ENCODE measurements at regions not wholly inside any gene's neighbourhood (a gene's known extent, or its start where the extent isn't known, plus 50 kb on each side); places are given as distances from the start of the nearest gene placed in this dataset.

DNA sequence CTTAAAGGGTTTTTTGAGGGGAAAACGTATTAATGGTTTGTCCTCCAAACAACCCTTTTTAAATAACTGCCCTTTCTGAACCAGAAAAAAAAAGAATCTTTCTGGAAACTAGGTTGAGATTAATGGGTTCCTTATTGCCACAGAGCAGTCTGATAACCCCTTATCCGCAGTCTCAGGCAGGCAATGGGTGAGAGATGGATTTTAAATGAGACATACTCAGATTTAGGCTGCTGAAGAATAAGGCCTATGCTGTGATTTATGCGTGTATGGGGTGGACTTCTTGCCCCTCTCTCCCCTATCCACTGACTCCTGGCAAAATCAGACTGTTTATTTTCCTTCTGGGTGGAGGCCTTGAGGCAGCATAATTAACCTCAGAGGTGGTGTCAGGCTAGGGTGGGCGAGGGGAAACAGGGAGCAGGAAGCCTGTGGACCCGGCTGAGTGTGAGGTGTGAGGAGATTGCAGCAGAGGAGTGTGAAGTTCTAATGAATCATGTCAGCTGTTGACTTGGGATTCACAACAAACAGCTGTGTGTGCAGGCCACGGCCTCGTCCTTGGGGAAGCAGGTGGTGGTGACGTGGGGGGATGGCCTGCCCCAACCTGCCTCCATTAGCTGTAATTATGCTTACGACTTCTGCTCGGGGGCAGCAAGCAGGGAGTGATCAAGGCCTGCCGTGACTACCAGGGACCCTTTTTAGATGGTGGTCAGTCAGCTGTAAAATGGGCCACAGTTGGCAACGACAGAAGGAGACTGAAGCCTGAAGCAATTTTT, 196.4 kb downstream of the SEMA6A start:
- Histone ChIP-seq H3K4me2 (replicated peaks; ENCODE audit: extremely low read depth, low read length, poor library complexity, severe bottlenecking) (no peak overlapping the region), H3K9me3 (replicated peaks in 1 of 2; ENCODE audit: control insufficient read depth in 1 of 2, insufficient read depth in 1 of 2, low read length in 2 of 2) (no peaks in the 10 kb centered on the region), H3K79me2 (ENCODE audit: insufficient read depth, low read length) (no peaks in the 10 kb centered on the region), H3K27me3 (ENCODE audit: control insufficient read depth in 2 of 2, insufficient read depth in 2 of 2, low read length in 2 of 2) (no peaks in the 10 kb centered on the region), H3K27ac (ENCODE audit: low read depth in 1 of 2, low read length in 2 of 2) (no peak overlapping the region), H2AFZ (ENCODE audit: insufficient read depth, low read depth, low read length, poor library complexity, severe bottlenecking) (no peak overlapping the region), H3K36me3 (replicated peaks in 1 of 2; ENCODE audit: control insufficient read depth in 1 of 2, insufficient read depth in 2 of 2, low read length in 2 of 2) (no peaks in the 10 kb centered on the region), H3K9ac (ENCODE audit: insufficient read depth, low read length, poor library complexity, severe bottlenecking) (no peak overlapping the region), H3K4me3 (replicated peaks in 1 of 3; ENCODE audit: low read depth in 2 of 3, low read length in 3 of 3) (no peak overlapping the region), H4K20me1 (ENCODE audit: insufficient read depth, low read length) (no peaks in the 10 kb centered on the region), H3K4me1 (ENCODE audit: control insufficient read depth in 1 of 2, insufficient read depth in 2 of 2, low read length in 2 of 2) (no peaks in the 10 kb centered on the region)
- no peaks in the 10 kb centered on the region for H3K4me1 Mint-ChIP-seq
- no peak for DNase-seq
- no peak overlapping the region for H3K4me3 Mint-ChIP-seq
- H3K36me3 Mint-ChIP-seq = peaks cover 11 to 19% of the 10 kb centered on the region in 2 donors
- no peak overlapping the region for H3K27ac Mint-ChIP-seq
- intact Hi-C loops (cut with micrococcal nuclease) = no loop called here
- H3K27me3 Mint-ChIP-seq (ENCODE audit: low read depth in 3 of 3) = peaks cover 0 to 1% (median 0%) of the 10 kb centered on the region in 3 donors
- H3K9me3 Mint-ChIP-seq = peaks cover 0 to 3% (median 0%) of the 10 kb centered on the region in 7 donors
- 66% methylated on average over 7 of the region's 12 CpGs for WGBS (ENCODE audit: insufficient coverage)
- TF ChIP-seq, protein P1, sequence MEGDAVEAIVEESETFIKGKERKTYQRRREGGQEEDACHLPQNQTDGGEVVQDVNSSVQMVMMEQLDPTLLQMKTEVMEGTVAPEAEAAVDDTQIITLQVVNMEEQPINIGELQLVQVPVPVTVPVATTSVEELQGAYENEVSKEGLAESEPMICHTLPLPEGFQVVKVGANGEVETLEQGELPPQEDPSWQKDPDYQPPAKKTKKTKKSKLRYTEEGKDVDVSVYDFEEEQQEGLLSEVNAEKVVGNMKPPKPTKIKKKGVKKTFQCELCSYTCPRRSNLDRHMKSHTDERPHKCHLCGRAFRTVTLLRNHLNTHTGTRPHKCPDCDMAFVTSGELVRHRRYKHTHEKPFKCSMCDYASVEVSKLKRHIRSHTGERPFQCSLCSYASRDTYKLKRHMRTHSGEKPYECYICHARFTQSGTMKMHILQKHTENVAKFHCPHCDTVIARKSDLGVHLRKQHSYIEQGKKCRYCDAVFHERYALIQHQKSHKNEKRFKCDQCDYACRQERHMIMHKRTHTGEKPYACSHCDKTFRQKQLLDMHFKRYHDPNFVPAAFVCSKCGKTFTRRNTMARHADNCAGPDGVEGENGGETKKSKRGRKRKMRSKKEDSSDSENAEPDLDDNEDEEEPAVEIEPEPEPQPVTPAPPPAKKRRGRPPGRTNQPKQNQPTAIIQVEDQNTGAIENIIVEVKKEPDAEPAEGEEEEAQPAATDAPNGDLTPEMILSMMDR (IDR thresholded peaks at IDR 0.05) = no peak

DNA sequence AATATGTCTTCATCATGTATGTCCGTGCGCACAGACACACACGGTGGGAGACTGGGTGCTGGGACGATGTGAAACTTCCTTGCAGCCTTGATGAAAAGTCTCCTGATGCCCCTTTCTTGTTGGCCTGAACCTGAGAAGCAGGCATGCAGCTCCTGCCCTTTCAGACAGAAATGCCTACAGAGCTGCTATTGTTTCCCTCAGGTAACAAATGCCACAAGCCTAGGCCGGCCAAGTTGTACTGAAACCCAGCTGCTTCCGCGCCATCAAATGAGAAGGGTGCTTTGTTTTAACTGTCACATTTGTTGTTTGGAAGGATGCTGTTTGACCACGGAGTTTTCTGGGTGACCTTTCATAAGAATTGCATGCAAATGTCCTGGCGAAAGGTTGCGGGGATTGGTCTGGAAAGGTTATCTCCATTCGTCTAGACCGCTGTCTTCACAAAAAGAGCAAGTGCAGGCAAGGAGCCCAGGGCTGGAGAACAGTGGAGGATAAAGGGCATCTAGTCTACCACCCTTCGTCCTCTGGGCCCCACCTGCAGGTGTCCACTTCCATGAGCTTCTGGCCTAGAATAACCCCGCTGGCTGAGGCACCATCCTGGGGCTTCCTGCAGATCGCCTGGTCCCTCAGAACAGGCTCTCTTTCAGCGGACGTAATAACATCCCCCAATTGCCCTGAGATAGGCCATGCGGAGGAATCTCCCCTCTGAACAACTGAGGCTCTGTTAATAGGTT, 197.2 kb downstream of the SEMA6A start:
- Histone ChIP-seq H3K36me3 (replicated peaks in 1 of 2; ENCODE audit: control insufficient read depth in 1 of 2, insufficient read depth in 2 of 2, low read length in 2 of 2) (no peaks in the 10 kb centered on the region), H3K4me3 (replicated peaks in 1 of 3; ENCODE audit: low read depth in 2 of 3, low read length in 3 of 3) (no peak overlapping the region), H3K4me2 (replicated peaks; ENCODE audit: extremely low read depth, low read length, poor library complexity, severe bottlenecking) (no peak overlapping the region), H3K4me1 (ENCODE audit: control insufficient read depth in 1 of 2, insufficient read depth in 2 of 2, low read length in 2 of 2) (peaks cover 0 to 1% of the 10 kb centered on the region in 2 donors), H3K9me3 (replicated peaks in 1 of 2; ENCODE audit: control insufficient read depth in 1 of 2, insufficient read depth in 1 of 2, low read length in 2 of 2) (no peaks in the 10 kb centered on the region), H3K9ac (ENCODE audit: insufficient read depth, low read length, poor library complexity, severe bottlenecking) (no peak overlapping the region), H4K20me1 (ENCODE audit: insufficient read depth, low read length) (no peaks in the 10 kb centered on the region), H3K79me2 (ENCODE audit: insufficient read depth, low read length) (no peaks in the 10 kb centered on the region), H2AFZ (ENCODE audit: insufficient read depth, low read depth, low read length, poor library complexity, severe bottlenecking) (no peak overlapping the region), H3K27ac (ENCODE audit: low read depth in 1 of 2, low read length in 2 of 2) (no peak overlapping the region), H3K27me3 (ENCODE audit: control insufficient read depth in 2 of 2, insufficient read depth in 2 of 2, low read length in 2 of 2) (no peaks in the 10 kb centered on the region)
- Mint-ChIP-seq H3K4me3 (no peak overlapping the region), H3K27ac (no peak overlapping the region), H3K4me1 (peaks cover 2% of the 10 kb centered on the region), H3K9me3 (peaks cover 0 to 3% (median 0%) of the 10 kb centered on the region in 7 donors), H3K36me3 (peaks cover 11 to 14% of the 10 kb centered on the region in 2 donors), H3K27me3 (ENCODE audit: low read depth in 3 of 3) (peaks cover 0 to 3% (median 0%) of the 10 kb centered on the region in 3 donors)
- TF ChIP-seq, protein P1 (IDR thresholded peaks at IDR 0.05) = no peak
- 99% methylated on average over 15 of the region's 18 CpGs for WGBS (ENCODE audit: insufficient coverage)
- intact Hi-C loops (cut with micrococcal nuclease) = no loop called here
- DNase-seq = no peak
